HG03103 (cell line): ENCODE measurements at regions not wholly inside any gene's neighbourhood (a gene's known extent, or its start where the extent isn't known, plus 50 kb on each side); places are given as distances from the start of the nearest gene placed in this dataset.

ENCODE experiments used
- ATAC-seq: cut with Tn5 transposase; IDR thresholded peaks from one replicate; pipeline ENCODE4 v1.9.1; 2021; ENCODE audit warnings: low read depth; ENCODE audit not compliant: unreplicated experiment

DNA sequence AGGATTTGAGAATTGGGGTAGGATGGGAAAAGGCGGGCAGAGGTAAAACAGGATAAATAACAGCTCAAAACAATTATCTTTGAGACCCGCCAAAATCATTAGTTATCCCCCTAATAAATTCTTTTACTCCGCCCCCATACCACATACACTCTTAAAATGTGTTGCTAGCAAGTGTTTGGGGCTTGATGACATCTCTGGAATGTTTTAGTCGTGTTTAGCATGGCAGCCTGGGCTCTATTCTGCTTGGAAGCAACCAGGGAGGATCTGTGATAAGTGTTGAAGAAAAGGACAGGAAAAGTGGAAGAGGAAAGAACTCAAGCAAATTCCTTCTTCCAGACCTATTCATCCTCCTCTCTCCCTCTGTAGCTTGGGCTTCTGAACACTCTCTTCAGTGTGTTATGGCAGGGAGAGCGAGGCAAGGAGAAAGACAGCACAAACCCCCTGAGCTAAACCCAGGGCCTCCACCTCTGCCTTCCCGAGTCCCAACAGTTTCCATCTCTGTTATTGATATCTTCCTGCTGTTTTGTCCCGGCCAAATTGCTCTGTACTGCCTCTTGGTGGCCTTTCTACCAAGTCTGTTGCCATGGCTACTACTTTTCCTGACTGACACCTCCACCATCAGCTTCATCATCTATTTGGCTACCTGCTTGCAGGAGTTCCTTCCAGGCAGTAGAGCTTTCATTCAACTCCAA is 135.8 kb downstream of the RPL22L1 start:
- ATAC-seq, result no peak

DNA sequence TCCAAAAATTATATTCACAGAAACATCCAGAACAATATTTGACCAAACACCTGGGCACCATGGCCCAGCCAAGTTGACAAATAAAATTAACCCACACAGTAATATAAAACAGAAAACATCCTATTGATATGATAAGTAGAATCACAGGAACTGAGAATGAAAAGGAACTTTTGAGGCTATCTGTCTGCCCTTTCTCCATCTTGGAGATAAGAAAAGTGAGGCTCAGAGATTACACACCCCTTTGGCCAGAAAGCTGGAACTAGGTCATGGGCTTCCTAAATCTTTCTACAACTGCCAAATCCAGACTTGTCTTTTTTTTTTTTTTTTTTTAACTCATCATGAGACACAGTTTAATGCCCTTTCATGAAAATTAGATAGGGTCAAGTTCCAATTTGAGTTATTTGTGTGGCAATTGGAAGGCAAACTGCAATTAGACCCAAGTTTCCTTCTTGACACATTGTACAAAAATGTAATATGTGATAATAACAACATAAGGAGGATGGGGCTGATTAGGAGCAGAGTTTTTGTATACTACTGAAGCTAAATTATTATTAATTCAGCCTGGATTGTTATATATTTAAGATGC is 137.2 kb downstream of the RPL22L1 start:
- no peak for ATAC-seq

DNA sequence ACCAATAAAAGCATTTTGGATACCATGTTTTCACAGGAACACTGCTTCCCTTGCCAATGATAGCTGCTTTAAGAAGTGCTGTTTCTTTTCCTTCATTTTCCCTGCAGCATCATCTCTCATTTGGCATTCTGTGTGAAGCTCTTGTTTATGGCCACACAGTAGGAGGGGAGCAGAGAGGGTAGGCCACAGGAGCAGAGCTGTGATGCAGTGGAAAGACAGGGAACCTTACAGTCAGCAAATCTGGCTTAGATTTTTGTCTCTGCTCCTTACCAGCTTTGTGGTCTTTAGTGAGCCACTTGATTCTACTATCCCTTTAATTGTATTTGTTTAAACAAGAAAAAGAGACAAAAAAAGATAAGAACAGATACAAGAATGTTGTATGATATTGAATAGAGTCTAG is 138.7 kb downstream of the RPL22L1 start:
- no peak for ATAC-seq

DNA sequence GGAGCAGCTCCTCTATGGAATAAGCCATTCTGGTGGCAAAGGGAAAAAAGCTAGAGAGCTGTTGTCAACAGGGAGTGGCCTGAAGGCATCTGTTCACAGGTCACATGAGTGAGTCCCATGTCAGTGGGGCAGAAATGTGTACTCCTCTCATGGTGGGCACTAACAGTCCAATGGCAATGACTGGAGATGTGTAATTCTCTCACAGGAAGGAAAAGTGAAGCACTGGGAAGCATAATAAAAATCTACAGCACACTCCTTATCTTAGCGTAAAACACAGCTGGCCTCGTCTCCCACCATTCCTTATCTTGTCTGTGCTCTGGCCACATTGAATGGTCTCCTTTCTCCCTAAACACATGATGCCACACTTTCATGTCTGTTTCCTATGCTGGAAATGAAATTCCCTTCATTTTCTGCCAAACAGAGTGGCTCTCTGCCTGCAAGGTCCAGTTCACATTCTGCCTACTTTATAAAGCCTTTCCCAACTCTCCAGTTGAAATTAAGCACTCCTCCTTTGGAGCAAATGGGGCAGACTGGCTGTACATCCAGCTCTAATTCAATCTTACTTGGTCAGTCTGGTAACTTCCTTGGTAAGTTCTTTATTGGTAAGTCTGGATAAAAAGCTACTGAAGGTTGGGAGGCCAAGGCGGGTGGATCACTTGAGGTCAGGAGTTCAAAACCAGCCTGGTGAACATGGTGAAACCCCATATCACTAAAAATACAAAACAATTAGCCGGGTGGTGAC is 139.8 kb downstream of the RPL22L1 start:
- ATAC-seq, result no peak

DNA sequence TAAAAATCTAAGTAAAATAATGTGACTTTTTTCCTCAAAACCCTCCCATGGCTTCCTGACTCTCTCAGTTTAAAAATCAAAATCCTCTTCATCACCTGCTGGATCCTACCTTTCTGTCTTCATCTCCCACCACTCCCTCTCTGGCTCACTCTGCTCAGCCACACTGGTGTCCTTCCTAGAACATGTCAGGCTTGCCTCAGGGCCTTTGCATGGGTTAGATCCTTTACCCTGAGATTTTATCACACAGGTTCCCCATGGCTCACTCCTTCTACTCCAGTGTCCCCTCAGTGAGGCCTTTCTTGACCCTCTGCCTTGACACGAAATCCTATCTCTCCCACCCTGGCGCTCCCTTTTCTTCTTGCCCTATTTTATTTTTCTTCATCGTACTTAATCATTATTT is 141.8 kb downstream of the RPL22L1 start:
- ATAC-seq, result no peak

DNA sequence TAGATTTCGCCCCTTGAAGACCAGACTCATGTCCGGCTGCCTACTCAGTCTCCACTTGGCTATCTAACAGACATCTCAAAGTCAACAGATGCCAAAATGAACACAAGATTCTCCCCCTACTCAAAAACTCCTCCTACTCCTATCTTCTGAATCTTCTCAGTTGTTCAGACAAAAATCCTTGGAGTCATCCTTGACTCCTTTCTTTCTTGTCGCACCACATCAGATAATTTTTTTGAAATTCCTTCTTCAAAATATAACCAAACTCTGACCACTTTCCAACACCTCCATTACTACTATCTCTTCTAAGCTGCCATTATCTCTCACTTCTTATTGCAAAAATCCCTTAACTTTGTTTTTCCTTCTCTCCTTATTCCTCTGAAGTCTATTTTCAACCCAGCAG is 141.9 kb upstream of the SLC7A14 start:
- no peak for ATAC-seq

DNA sequence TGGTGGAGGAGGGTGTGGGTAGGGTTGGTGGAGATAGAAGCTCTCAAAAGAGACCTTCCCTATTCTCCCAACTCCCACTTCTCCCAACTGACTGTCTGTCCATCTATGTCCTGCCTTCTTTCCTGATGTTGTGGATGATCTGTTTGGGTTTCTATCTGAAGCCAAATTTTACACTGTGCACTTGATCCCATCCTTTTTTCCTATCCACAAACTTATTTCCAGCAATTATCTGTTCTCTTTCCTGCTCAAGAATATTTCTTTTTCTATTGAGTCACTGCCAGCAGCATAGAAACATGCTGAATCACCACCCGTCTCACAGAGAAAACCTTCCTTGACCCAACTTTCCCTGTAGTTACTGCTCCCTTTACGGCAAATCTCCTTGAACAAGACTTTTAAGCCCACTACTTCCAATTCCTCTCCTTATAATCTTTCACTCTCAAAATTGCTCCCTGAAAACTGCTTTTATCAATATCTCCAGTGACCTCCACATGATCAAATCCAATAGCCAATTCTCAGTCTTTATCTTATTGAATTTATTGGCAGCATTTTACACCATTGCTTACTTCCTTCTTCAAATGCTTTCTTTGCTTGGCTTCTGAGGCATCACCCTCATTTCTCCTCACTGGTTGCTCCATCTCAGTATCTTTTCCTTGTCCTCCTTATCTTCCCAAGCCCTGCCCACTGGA is 141.2 kb upstream of the SLC7A14 start:
- ATAC-seq, result no peak

DNA sequence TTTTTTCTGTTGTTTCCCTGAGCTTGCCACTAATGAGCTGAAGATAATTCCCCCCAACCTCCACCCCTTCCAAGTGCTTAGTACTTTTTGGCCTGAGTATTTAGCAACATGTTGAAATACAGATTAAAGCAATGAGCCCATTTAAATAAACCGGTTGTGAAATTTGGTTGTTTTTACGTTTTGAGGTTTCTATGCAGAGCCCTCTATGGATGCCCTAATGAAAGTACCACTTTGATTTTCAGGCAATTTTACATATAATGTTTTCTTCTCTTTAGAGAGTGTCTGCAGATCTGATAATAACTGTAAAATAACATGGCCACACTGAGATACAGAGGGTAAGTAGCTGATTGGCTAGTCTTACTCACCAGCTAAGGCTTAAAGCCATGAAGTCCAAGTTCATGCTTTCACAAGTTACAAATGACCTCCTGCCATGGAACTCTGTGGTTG is 139.4 kb upstream of the SLC7A14 start:
- ATAC-seq, result no peak

DNA sequence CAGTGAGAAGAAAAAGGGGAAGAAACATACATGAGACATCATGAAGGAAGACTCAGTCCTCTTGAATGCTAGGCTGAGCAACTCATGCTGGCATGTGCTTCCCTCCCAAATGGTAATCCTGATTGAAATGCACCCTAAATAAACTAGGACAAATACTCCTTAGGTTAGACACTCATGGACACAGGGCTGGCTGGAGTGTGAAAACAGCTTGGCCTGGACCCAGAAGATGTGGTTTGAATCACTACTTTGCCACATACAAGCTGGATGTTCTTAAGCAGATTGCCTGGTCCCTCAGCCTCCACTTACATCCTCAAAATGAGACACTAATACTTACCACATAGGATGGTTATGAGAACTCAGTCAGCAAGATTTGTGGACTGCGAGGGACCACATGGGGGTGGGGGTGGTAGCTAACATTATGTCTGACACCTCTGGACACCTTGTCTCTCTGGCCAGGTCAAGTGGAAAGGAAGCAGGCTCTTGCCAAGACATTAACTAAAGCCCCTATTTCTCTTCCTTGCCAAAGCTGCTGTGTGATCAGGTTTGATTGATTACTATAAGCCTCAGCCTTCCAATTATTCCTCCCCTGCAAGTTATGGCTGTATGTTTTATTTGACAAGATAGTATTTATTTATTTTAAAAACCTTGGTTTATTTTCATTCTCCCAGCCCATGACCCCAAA is 138.9 kb upstream of the SLC7A14 start:
- no peak for ATAC-seq

DNA sequence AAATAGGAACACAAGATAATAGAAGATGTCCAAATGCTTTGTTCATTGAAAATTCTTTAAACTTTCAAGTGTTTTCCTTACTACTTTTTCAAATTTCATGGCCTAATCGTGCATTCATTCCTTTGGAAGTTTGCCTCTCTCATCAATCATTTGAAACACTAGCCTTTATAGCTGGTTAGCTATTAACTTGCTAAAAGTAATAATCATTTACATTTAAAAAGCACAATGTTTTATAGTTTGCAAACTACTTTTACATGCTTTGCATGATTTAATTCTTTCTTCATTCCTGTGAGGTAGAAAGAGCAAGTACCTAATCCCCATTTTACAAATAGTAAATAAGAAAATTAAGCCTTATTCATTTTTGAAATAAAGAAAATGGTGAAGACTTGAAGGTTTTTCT is 137.4 kb upstream of the SLC7A14 start:
- no peak for ATAC-seq

DNA sequence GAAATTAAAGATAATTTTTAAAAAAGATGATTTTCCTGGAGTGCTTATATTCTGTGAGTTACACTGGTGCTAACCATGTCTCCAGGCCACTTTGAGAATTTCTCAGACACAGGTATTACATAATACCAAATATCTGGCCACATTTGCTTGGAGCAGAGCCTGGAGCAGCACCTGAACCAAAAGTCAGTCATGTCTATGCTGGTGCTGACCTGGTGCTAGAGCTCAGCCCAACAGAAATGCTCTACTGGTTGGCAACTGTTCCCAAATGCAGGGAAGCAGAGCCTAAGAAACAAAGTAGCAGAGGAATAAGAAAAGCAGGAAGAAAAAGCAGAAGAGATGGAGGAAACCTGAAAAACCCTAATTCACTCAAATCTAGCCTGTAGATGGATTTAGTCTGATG is 135.7 kb upstream of the SLC7A14 start:
- ATAC-seq, result no peak

DNA sequence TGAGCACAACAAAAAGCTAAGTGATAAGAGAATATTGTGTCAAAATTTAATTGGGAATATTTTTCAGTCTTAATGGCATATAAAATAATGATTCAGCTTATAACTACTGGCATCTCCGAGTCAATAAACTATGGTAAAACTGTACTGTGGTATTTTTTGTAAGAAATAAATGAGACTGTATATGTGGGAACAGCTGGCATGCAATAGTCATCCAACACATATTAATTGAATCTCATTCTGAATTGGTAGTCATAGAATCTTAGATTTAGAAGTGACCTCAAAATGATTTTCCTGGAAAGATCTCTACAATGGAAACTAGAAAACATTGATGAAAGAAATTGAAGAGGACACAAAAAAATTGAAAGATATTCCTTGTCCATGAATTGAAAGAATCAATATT is 133.4 kb upstream of the SLC7A14 start:
- ATAC-seq, result no peak

DNA sequence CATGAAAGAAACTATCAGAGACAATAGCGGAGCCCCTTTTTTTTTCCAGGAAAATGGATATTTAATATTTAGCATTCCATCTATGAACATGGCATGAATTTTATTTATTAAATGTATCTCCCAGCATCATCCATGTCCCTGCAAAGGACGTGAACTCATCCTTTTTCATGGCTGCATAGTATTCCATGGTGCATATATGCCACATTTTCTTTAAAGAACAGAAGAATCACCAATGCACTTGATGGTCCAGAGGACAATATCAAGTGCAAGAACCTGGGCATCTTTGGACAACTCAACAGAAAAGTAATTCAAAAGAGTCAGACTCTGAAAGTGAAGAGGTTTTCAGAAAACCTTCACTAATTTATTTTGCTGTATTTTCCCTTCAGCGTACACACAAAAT is 133.0 kb upstream of the SLC7A14 start:
- ATAC-seq, result no peak

DNA sequence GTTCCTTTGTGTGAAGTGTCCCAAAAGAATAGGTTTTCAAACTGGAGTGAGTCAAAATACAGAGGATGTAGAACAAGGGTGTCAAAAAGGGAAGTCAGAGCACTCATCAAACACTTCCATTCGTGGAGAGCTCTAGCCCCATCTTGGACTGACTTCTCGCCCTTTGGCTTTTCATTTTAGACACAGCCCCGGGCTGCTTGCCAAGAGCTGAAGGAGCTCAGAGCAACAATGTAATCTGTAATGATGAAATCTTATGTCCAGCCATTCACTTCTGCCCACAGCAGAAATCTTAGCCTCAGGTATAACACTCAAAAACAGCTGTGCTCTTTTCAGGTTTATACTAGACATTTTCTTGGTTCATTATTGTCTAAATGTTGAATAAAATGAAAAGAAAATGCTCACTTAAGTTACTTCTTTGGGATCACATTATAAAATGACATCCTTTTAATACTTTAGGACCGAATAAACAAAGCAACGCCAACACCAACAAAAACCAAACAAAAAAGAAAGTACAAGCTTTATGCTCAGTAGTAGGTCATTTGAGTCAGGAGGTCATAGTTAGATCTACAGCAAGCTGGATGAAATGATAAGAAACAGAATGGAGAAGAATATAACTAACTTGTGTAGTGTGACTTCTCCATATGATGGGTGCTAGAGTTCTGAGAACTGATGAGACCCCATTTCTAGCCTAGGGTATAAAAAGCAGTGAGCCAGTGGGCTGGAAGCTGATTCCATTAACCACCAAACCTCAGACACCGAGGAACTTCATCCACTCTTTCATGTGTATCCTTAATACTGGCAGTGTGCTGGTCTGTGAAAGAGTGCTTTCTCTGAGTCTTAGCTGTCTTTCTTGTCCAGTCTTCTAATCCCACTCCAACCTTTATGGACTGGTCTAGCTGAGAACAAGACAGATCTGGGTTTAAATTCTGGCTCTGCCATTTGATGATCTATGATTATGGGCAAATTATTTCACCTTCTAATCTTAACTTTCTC is 131.8 kb upstream of the SLC7A14 start:
- no peak for ATAC-seq

DNA sequence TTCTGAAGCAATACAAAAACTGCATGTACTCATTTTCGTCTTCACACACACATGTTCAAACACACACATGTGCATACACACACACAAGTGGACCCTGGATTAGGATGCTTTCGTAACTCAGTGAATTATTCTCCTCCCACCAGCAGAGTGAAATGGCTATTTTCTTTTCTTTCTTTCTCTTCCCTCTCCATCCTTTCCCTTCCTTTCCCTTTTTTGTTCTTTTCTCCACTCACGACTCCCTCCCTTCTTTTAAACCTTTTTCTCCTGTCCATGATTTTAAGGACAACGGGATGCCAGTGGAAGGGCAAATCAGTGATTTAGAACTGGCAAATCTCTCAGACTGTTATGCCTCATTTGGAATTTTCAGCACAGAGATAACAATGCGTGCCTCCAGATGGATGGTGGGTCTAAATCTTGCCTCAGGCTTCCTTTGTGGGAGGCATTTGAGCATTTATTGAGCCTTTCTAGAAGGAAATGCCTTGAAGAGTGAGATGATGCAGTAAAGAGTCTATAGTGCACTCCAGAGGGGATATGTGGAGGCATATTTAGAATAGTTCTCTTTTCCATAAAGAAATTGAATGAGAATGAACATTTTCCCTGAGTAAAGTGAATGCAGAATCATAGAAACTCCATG is 130.4 kb upstream of the SLC7A14 start:
- no peak for ATAC-seq

DNA sequence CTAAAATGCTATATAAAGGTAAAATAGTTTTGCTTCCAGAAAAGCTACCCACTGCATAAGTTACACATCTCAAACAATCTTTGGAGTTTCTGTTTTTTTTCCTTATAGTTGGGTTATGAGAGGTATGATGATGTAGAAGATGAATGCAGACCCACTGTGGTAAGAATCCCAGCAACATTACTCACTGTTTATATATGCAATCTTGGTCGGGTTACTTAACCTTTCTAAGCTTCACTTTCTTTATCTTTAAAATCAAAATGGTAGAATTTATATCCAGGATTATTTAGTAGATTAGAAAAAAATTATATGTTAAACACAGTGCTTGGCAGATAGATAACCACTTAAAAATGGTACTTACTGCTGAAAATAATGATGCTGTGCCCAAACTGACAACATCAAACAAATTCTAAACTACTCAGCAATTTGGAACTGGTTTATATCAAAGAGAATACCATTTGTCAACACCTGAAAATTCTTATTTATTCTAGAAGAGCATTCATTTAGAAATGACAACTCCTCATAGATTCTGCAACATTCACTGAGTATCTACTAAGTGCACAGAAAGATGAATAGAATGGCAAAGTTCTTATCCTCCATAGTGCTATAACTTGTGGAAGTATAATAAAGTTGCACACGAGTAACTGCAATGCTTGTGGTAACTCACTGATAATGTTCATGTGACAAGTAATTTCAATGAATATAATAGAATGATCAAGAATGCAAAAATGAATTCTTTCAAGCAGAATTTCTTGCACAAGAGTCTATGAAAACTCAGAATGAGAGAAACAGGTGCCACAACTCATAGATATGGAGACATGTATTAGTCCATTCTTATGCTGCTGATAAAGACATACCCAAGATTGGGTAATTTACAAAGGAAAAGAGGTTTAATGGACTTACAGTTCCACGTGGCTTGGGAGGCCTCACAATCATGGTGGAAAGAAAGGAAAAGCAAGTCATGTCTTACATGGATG is 129.0 kb upstream of the SLC7A14 start:
- no peak for ATAC-seq

DNA sequence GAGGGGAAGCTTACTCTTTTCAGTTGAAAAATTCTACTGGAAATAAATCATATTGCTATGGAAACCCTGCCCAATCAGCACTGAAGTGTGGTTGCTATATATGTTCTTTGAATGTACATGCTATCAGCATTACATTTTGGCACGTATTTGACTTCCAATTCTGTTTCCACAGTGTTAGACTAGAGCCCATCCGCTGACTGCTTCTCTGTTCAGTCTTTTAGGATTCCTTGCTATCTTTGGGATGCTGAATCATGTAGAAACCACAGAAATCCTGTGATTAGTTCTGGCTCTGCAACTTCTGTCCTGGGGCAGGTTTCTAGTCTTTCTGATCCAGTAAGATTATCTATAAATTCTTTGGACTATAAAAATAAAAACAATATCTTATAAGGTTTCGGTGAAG is 128.2 kb upstream of the SLC7A14 start:
- ATAC-seq, result no peak

DNA sequence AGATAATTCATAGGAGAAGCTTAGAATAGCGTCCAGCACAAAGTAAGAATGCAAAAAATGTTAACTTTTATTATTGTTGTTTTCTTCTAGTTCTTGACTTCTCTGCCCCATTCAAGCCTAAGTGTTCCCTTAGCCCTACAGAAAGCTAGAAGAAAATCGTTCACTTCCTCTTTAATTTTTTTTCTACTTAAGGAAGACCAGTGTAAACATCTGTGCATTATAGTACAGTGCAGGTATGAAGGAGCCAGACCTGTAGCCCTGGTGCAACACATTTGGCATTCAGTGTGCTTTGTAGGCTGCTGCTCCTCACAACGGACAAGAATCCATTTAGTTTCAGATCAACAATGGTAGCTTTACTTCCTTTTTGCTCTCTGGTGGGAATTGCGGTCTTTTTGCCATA is 127.8 kb upstream of the SLC7A14 start:
- ATAC-seq, result no peak
